Body of pancreas (tissue), 4 donors: ENCODE measurements at regions not wholly inside any gene's neighbourhood (a gene's known extent, or its start where the extent isn't known, plus 50 kb on each side); places are given as distances from the start of the nearest gene placed in this dataset.

Source experiments
- CTCF ChIP-seq, 7 experiments: fragments of 450-650 bp in 4 of 7; fragments of 200-600 bp in 3 of 7; sonication (generic) in 3 of 7; IDR thresholded peaks; one replicate each; pipeline ENCODE4 v1.5.1; 2016 to 2019; ENCODE audit warnings: antibody characterized with exemption in 7 of 7
- POLR2A ChIP-seq, 3 donors: fragments of 450-650 bp; IDR thresholded peaks; one replicate each; pipeline ENCODE4 v1.6.1; 2016; ENCODE audit warnings: antibody characterized with exemption in 3 of 3, mild to moderate bottlenecking in 2 of 3

GRCh38 chr17:72393553-72393952 is 272.7 kb downstream of the SOX9 start:
- TF ChIP-seq POLR2A (IDR thresholded peaks at IDR 0.05), result no peak
- no peak for TF ChIP-seq CTCF (IDR thresholded peaks at IDR 0.05)
